ENCODE measurements at regions not wholly inside any gene's neighbourhood (a gene's known extent, or its start where the extent isn't known, plus 50 kb on each side); places are given as distances from the start of the nearest gene placed in this dataset.

DNA sequence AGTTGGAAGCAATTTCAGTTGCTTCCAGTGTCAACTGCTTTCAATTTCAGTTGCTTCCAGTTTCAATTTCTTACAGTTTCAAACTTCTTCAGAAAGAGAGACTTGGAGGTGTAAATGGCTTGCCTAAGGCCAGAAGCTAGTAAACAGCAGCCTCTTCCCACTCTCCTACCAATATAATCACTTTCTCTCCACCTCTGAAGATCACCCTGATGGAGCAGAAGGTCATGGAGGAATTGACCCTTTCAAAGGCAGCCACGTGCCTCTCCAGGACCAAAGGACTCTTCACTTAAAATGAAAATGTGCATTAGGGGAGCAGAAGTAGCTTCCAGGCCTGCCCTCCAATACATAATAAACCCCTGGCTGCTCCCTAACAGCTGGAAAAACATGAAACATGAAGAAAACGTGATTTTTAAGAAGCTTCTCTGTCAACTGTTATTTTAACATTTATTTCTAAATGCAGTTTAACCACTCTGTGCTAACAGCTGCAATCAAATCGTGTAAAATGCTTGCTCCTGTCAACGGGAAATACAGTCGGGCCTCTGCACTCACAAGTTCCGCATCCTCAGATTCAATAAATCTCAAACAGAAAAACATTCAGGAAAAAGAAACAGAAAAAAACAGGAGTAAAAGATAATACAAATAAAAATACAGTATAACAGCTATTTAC, 1020.6 kb downstream of the XPNPEP1 start:
- TF ChIP-seq ZBTB7A (IDR thresholded peaks at IDR 0.05; ENCODE audit: low read depth) (no peak), TCF12 (IDR thresholded peaks at IDR 0.05; ENCODE audit: low read depth) (no peak), NFIC (IDR thresholded peaks at IDR 0.05) (no peak), YY1 (IDR thresholded peaks at IDR 0.05; ENCODE audit: low read depth) (no peak), FOXM1 (IDR thresholded peaks at IDR 0.05; ENCODE audit: borderline replicate concordance, low read depth) (no peak), EGR1 (IDR thresholded peaks at IDR 0.05) (no peak), TAF1 (IDR thresholded peaks at IDR 0.05; ENCODE audit: low read depth) (no peak)
- TF ChIP-seq, protein P1, sequence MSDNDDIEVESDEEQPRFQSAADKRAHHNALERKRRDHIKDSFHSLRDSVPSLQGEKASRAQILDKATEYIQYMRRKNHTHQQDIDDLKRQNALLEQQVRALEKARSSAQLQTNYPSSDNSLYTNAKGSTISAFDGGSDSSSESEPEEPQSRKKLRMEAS (IDR thresholded peaks at IDR 0.05), result no peak
- TF ChIP-seq, protein P2, sequence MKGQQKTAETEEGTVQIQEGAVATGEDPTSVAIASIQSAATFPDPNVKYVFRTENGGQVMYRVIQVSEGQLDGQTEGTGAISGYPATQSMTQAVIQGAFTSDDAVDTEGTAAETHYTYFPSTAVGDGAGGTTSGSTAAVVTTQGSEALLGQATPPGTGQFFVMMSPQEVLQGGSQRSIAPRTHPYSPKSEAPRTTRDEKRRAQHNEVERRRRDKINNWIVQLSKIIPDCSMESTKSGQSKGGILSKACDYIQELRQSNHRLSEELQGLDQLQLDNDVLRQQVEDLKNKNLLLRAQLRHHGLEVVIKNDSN (IDR thresholded peaks at IDR 0.05), result no peak

DNA sequence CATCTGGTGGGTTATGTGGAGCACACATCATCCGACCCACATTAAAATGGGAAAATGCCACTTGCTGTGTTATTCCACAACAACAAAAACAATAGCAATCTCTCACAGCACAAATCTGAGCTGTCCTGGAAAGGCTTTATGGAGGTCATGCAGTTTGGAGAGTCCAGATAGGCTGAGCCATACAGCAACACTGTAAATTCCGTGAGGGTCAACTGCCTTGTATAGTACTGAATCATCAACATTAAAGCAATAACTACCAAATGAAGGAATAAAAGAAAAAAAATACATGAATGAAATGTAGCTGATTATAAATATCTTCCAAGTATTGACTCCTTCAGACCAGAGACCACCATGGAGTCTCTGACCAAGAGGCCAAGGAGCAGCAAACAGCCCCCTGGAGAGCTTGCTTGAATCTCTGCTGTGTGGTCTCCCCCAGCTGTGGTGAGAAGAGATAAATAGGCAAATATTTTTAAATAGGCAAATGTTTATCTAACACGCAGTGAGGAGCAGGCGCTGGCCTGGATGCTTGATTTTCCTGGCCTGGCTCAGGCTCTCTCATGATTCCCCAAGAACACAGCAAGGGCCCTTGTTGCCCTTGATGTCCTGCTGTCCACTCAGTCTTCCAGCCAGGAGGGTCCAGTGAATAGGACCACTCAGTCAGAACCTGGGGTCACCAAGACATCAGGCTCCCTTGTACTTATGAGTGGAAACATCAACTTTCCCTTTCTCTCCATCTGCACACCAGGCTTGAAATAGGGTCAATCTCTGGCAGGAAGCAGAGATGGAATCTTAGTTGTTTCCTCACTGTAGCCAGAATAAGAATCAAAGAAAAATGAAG, 1021.3 kb downstream of the XPNPEP1 start:
- TF ChIP-seq TAF1 (IDR thresholded peaks at IDR 0.05; ENCODE audit: low read depth) (no peak), RAD21 (IDR thresholded peaks at IDR 0.05; ENCODE audit: low read depth) (no peak), TCF12 (IDR thresholded peaks at IDR 0.05; ENCODE audit: low read depth) (no peak), CREB1 (IDR thresholded peaks at IDR 0.05; ENCODE audit: low read depth) (no peak), TEAD4 (IDR thresholded peaks at IDR 0.05) (no peak), EP300 (IDR thresholded peaks at IDR 0.05; ENCODE audit: borderline replicate concordance) (no peak), CEBPB (IDR thresholded peaks at IDR 0.05) (no peak), NFIC (IDR thresholded peaks at IDR 0.05) (no peak)
- TF ChIP-seq, protein P3, sequence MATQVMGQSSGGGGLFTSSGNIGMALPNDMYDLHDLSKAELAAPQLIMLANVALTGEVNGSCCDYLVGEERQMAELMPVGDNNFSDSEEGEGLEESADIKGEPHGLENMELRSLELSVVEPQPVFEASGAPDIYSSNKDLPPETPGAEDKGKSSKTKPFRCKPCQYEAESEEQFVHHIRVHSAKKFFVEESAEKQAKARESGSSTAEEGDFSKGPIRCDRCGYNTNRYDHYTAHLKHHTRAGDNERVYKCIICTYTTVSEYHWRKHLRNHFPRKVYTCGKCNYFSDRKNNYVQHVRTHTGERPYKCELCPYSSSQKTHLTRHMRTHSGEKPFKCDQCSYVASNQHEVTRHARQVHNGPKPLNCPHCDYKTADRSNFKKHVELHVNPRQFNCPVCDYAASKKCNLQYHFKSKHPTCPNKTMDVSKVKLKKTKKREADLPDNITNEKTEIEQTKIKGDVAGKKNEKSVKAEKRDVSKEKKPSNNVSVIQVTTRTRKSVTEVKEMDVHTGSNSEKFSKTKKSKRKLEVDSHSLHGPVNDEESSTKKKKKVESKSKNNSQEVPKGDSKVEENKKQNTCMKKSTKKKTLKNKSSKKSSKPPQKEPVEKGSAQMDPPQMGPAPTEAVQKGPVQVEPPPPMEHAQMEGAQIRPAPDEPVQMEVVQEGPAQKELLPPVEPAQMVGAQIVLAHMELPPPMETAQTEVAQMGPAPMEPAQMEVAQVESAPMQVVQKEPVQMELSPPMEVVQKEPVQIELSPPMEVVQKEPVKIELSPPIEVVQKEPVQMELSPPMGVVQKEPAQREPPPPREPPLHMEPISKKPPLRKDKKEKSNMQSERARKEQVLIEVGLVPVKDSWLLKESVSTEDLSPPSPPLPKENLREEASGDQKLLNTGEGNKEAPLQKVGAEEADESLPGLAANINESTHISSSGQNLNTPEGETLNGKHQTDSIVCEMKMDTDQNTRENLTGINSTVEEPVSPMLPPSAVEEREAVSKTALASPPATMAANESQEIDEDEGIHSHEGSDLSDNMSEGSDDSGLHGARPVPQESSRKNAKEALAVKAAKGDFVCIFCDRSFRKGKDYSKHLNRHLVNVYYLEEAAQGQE (IDR thresholded peaks at IDR 0.05; ENCODE audit: low read depth), result no peak

DNA sequence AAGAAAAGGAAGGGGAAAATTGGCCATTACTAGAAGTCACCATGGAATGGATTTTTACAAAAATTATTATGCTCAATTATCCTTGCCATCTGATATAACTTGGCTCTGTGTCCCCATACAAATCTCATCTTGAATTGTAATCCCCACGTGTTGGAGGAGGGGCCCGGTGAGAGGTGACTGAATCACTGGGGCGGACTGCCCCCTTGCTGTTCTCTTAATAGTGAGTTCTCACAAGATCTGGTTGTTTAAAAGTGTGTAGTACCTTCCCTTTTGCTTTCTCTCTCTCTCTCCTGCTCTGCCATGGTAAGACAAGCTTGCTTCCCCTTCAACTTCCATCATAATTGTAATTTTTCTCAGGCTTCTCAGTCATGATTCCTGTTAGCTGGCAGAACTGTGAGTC, 1023.6 kb downstream of the XPNPEP1 start:
- TF ChIP-seq ZBTB7A (IDR thresholded peaks at IDR 0.05; ENCODE audit: low read depth) (no peak), TCF12 (IDR thresholded peaks at IDR 0.05; ENCODE audit: low read depth) (no peak), EP300 (IDR thresholded peaks at IDR 0.05; ENCODE audit: borderline replicate concordance) (no peak), EGR1 (IDR thresholded peaks at IDR 0.05) (no peak), NFIC (IDR thresholded peaks at IDR 0.05) (no peak), TEAD4 (IDR thresholded peaks at IDR 0.05) (no peak)
- TF ChIP-seq, protein P1 (IDR thresholded peaks at IDR 0.05), result no peak
- TF ChIP-seq, protein P2 (IDR thresholded peaks at IDR 0.05), result no peak

DNA sequence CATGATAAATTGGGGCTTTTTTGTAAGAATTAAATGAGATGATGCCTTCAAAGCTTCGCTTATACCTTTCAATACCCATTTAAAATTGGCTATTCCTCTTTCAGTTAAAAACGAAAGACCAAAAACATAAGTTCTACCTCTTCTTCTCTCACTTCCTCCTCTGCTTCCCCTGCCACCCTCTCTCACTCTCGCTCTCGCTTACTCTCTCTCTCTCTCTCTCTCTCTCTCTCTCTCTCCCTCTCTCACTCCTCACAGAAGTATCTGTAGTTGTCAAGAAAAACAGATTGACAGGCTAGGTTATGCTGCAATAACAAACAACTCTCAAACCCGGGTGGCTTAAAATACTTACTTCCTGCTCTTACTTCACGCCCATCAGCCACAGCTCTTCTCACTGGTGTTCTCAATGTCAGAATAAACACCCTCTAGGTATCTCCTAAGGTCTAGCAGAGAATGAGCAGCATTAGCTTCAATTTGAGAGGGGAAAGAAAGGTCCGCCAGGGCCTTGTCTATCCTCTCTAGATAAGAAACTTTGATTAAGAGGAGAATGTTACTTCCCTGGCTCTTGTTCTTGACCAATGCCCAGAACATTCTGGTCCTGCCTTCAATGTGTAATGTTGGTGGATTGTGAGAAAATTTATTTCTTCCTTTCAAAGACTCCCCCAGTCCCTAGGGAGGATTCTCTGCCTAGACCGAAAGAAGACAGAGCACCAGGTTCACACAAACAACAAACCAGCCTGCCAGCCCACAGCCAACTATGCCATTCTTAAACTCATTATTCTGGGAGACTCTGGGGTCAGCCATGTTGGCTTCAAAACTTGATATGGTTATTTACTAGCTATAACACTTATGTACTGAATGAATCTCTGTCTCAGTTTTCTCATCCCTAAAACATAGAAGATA, 1028.7 kb downstream of the XPNPEP1 start:
- TF ChIP-seq EP300 (IDR thresholded peaks at IDR 0.05; ENCODE audit: borderline replicate concordance) (no peak), NFIC (IDR thresholded peaks at IDR 0.05) (no peak), CEBPB (IDR thresholded peaks at IDR 0.05) (no peak), EGR1 (IDR thresholded peaks at IDR 0.05) (no peak), TAF1 (IDR thresholded peaks at IDR 0.05; ENCODE audit: low read depth) (no peak), CREB1 (IDR thresholded peaks at IDR 0.05; ENCODE audit: low read depth) (no peak), FOXM1 (IDR thresholded peaks at IDR 0.05; ENCODE audit: borderline replicate concordance, low read depth) (no peak), TCF12 (IDR thresholded peaks at IDR 0.05; ENCODE audit: low read depth) (no peak), TEAD4 (IDR thresholded peaks at IDR 0.05) (no peak), RAD21 (IDR thresholded peaks at IDR 0.05; ENCODE audit: low read depth) (no peak), ZBTB7A (IDR thresholded peaks at IDR 0.05; ENCODE audit: low read depth) (no peak), YY1 (IDR thresholded peaks at IDR 0.05; ENCODE audit: low read depth) (no peak)
- TF ChIP-seq, protein P3 (IDR thresholded peaks at IDR 0.05; ENCODE audit: low read depth), result no peak
- TF ChIP-seq, protein P1 (IDR thresholded peaks at IDR 0.05), result no peak
- TF ChIP-seq, protein P2 (IDR thresholded peaks at IDR 0.05), result no peak

Data from Ishikawa (cell line).